Activated effector memory CD4-positive, alpha-beta T cell treated with anti-CD3 and anti-CD28 coated beads, Interleukin-2, amount 50 U/mL, for 16 hours (primary cell): ENCODE measurements at regions not wholly inside any gene's neighbourhood (a gene's known extent, or its start where the extent isn't known, plus 50 kb on each side); places are given as distances from the start of the nearest gene placed in this dataset.

Experiments used
- DNase-seq: peaks from one replicate; pipeline ENCODE4 v3.0.0-alpha.2; 2020

- no peak for DNase-seq
Observed at GRCh38 chr10:114771749-114772148, 49.8 kb upstream of the FHIP2A start.
